Hepatic stellate cell (primary cell): ENCODE measurements at regions not wholly inside any gene's neighbourhood (a gene's known extent, or its start where the extent isn't known, plus 50 kb on each side); places are given as distances from the start of the nearest gene placed in this dataset.
"Not testable (repeated sequence)": the region's sequence is repeated elsewhere in the genome, so short reads cannot be mapped to it uniquely, and the experiment has no call there.

Experiments
- DNase-seq: peaks from one replicate; pipeline ENCODE4 v3.0.0; 2011; ENCODE audit warnings: low spot score

DNA sequence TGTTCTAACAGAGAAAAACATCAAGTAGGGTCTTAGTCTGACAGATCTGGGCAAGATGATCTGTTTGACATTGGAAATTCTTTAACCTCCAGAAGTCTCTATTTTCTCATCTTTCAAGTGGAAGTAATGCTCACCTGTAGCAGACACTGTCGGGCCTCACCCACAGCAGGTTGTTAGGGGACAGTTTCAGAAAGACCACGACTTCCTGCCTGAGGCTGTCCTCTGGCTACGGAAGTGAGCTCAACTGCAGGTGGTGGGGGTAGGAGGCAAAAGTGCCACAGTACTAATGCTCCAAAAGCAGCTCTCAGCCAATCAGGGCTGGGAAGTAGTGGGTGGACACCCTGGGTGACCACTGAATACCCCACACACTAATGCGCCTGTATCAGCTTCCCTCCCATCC, 111.4 kb upstream of the TOPAZ1 start:
- no peak for DNase-seq

DNA sequence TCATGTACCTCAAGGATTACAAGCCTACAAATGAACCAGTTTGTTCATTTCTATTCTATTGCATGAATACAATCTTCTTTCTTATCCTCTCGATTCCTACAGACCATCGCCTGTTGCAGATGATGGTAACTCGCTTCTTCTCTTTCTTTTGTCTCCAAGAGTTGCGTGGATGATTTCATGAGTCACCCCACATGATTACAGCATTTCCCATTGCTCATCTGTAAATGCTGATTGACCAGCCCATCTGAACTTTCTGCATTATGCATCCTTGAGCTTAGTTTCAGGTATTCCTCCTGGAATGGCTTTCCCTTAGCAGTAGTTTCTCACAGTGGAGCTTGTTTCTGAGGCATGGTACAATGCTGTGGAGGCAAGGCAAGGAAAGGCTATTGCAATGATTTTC, 109.6 kb upstream of the TOPAZ1 start:
- no peak for DNase-seq

DNA sequence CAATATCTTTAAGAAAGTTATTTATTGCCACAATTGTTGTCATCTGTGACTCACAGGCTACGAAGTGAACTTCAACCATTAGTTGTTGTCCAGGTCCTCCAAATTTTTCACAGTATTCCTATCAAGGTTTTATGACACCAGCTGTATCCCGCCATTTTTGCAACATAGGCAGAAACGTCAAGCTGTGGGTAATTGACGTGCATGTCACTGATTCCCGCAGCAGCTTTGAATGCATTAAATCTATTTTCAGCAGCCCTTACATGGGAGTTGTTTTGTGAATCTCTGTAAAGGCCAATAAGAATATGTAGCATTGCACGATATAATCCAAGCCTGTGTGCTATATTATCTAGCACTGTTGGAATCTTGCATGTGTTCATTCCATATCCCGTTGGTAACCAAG, 109.1 kb upstream of the TOPAZ1 start:
- DNase-seq: no peak

DNA sequence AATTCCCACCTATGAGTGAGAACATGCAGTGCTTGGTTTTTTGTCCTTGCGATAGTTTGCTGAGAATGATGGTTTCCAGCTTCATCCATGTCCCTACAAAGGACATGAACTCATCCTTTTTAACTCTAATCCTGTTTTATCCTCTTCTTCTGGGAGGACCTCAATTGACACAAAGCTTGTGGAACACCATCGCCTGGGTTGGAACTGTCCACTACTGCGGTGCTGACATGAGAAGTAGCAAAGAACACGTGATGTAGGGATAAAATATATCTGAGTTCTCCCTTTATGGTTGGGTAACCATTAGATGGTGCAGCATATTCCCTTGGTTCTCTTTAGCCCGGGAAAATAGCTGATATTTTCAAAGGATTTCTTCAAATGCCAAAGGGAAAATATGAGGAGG, 105.3 kb upstream of the TOPAZ1 start:
- no peak for DNase-seq

DNA sequence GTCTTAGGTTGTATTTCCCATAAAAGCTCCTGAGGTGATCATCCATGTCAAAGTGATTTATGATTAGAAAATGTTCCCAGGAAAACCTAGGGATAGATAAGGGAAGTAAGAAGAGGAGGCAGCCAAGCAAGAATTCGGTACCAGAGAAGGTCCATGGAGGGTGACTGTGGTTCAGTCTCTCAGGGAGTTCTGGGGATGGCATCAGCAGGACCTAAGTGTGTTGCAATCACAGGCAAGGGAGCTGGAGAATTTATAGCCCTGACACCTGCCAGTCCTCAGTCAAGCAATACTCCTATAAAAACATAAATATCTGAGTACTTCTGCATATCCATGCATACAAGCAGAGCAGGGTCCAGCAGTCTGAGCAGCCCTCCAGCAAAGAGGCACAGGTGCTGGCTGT, 95.6 kb upstream of the TOPAZ1 start:
- no peak for DNase-seq

DNA sequence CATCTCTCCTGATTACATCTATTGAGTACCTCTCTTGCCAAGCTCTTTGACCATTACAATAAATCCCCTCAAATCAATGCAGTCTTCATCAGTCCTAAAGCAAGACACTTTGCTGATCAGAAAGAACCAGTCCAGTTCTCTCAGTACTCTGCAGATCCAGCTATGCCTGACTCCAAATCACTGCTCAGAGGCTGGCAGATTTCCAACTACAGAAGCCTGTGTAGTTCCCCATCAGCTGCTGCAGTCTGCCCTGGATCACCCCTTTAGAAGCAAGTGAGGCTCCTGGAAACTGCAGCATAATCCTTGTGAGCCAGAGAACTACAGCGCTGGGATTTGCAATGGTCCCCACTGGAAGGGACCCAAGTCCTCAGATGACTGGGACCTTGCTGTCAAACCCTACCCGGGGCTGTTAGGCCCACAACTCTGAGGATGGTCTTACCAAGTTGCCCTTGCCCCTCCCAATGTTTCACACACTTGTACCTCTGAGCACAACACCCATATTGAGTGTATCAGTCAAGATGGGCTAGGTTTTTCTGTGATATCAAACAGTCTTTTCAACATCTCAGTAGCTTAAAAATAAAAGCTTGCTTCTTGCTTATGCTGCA, 81.9 kb upstream of the TOPAZ1 start:
- DNase-seq: no peak

DNA sequence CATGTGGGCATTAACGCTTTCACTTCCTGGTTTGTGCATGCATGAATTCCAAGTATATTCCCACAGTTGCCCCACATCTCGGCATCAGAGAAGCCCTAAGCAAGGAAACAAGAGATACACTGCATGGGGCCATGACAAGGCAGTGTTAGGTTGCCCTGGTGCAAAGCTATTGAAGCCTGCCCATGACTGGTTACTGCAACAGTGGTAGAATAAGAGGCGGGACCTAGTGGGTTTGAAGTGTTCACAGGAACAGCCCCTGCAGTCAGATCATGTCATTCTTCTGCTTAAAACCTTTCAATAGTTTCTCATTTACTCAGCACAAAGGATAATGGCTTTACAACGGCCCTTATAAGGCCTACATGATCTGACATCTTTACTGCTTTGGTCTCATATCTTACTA, 80.9 kb upstream of the TOPAZ1 start:
- no peak for DNase-seq

DNA sequence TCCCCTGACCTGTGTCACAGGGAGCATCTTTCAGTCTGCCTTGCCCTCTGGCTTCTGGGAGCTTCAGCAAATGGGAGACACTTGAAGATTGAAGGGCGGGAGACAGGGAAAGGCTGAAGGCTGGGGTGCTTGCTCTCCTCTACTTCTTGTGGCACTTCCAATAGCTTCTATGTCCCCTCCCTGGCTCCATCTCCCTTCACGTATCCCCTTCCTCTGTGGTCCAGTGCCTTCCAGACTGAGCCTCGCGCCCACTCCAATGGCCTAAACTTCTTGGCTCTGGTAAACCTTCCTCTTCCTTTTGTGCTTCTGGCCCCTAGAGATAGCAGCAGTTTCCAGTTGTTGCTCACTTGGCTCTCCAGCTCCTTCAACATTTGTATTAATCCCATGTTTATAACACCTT, 69.8 kb upstream of the TOPAZ1 start:
- DNase-seq: no peak

DNA sequence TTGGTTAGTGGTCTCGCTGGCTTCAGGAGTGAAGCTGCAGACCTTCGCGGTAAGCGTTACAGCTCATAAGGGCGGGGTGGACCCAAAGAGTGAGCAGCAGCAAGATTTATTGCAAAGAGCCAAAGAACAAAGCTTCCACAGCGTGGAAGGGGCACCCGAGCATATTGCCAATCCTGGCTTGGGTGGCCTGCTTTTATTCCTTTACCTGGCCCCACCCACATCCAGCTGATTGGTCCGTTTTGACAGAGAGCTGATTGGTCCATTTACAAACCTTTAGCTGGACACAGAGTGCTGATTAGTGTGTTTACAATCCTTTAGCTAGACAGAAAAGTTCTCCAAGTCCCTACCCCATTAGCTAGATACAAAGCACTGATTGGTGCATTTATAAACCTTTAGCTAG, 69.0 kb upstream of the TOPAZ1 start:
- not testable (repeated sequence) for DNase-seq

DNA sequence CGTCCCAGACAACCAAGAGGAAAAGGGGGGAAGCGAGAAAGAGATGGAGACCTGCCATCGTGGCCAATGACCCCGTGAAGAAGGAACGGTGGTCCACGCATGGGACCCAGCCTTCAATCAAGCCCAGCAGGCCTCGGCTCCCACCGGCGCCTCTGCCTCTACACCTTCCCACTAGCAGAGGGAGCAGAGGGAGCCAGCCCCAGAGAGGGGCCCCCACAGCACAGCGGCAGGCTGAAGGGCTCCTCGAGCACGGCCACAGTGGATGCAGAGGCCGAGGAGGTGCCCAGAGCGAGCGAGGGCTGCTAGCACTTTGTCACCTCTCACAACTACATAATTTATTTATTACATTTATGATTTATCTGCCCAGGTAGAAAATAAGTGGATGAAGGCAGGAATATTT, 68.4 kb upstream of the TOPAZ1 start:
- DNase-seq: no peak

DNA sequence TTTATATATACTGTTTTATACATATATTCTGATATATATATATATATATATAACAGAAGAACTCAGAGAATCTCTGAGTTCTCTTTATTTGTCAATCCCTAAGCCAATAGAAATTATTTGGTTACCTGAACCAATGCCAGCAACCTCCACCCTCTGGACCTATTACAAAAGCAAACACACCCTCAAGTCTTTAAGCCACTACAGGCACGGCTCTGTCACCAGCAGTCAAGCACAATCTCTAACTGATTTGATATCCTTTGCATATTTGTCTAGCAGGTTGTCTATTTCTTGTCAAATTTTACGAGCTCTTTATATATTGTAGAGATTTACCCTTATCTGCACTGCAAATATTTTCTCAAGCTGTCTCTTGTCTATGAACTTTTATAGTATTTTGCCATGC, 66.6 kb upstream of the TOPAZ1 start:
- no peak for DNase-seq

DNA sequence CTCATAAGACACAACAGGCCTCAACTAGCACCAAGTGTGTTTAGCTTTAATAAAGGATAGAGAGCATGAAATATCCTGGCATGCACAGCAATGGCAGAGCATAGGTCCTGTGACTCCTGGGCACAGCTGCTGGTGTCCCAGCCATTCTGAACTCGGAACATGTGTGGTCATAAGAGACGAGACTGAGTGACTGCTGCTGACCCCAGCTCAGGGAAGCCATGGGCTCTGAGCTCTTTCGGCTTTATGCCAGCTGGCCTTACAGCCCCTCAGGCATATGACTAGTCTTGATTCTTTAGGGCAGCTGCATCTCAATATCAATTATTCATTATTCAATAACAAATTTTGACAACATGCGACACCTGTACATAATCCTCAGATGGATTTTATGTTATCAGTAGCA, 62.4 kb upstream of the TOPAZ1 start:
- DNase-seq: no peak

DNA sequence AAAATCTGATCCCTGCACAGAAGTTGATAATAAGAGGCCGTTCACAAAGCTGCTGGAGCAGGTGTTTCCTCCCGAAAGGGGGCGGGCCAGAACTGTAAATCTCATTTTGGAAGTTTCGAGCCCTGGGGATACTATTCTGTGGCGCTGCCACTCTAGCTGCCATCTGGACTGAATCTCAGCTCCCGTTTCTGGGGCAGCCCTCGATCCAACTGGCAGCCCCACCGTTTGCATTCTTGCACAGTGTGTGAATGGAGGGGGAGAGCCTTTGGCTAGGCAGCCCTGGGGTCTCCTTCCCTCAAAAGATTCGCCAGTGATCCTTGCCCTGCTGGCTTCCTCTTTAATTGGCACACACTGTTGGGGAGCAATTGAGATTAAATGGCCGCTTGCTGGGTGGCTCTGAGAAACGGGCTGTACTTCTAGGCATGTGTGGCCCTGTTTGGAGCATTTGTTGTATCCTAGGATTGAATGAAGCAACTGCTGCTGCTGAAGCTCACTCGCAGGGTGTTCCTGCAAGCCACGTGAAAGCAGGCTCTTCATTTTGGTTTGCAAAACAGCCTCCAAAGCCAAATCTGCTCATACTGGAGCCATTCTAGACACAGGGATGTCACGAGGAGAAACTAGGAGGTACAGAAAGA, 57.2 kb upstream of the TOPAZ1 start:
- DNase-seq: no peak

DNA sequence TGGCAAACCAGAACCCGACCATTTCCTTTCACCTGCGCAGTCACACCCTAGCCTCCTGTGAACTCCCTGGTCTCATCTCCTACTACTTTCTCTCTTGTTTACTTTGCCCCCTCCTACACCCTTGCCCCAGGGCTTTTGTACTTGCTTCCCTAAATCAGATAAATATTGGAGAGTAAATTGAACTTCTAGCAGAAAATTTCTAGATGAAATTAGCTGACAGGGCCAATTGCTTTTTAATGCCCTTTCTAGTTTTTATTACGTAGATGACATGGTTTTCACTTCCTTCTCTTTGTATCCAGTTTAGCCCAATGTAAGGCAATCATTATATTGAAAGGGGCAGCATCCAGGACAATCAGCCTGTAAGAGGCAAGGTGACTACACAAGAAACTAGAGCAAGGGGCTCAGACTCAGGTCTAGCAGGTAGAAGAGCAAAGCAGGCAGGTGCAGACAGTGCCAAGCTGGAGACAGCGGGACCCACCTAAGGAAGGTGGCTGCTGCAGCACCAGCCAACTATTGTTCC, 56.2 kb upstream of the TOPAZ1 start:
- no peak for DNase-seq

DNA sequence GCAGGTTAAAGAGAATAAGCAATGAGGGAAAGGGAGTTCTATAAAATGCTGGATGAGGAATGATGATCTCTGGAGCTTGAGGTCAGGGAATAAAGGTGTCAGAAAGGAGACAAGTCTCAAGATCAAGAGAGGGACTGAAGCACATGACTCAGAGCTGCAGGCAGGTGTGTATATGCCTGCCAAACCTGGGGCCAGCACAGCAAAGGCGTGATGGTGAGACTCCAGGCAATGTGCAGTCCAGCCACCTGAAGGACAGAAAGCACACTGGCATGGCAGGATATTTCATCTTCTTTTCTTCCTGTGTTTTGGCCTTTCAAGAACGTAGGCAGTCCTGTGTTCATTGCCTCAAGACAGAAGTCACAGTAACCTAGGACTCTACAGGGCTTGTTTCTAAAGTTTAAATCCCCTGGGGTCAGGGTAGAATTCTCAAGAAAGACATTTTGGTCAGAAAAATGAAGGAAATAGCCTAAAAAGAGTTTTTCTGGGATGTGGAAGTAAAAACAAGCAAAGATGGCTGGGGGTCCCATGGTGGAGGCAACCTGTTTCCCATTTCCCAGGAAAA, 55.5 kb upstream of the TOPAZ1 start:
- DNase-seq: no peak

DNA sequence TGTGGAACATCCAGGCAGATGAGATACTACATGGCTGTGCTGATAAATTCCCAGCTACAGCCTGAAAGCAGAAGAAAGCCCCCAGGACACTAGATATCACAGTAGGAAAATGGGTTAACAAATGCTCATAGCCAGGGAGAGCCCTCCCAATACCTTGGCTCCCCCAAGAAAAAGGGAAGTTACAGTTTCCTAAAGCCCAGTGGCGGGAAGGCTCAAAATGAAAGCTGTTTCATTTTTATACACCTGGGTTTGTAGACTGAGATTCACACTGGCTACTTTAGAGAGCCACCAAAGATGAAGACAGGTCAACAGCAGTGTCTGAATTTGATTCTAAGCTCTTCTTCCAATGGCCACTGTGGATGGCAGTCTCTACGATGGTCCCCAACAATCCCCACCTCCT, 55.0 kb upstream of the TOPAZ1 start:
- no peak for DNase-seq
